Neutrophil (primary cell): ENCODE measurements at regions not wholly inside any gene's neighbourhood (a gene's known extent, or its start where the extent isn't known, plus 50 kb on each side); places are given as distances from the start of the nearest gene placed in this dataset.

Experiments
- H3K27ac ChIP-seq: fragments of 200-600 bp; sonication (generic); 2 replicates; pipeline ENCODE4 v1.5.1; 2016; ENCODE audit warnings: mild to moderate bottlenecking, moderate library complexity
- H3K27me3 ChIP-seq: fragments of 200-600 bp; sonication (generic); 2 replicates; pipeline ENCODE4 v1.6.0; 2016; ENCODE audit warnings: mild to moderate bottlenecking
- H3K36me3 ChIP-seq: fragments of 200-600 bp; sonication (generic); 2 replicates; pipeline ENCODE4 v1.5.1; 2017
- H3K4me1 ChIP-seq, 2 experiments: fragments of 200-600 bp in 1 of 2; sonication (generic) in 1 of 2; 1 replicate in 1 of 2; 2 replicates in 1 of 2; pipeline versions ENCODE4 v1.5.1 to v1.6.1; 2013 to 2016; ENCODE audit warnings: low read depth in 1 of 2, low read length in 1 of 2, mild to moderate bottlenecking in 1 of 2, moderate library complexity in 1 of 2; ENCODE audit not compliant: control insufficient read depth in 1 of 2, insufficient read depth in 1 of 2
- H3K4me3 ChIP-seq, 2 experiments: fragments of 200-600 bp in 1 of 2; sonication (generic) in 1 of 2; 1 replicate in 1 of 2; 2 replicates in 1 of 2; pipeline ENCODE4 v1.5.1; 2013 to 2016; ENCODE audit warnings: low read depth in 1 of 2, low read length in 1 of 2, mild to moderate bottlenecking in 1 of 2, moderate library complexity in 1 of 2
- H3K9me3 ChIP-seq: fragments of 200-600 bp; sonication (generic); 2 replicates; pipeline ENCODE4 v1.5.1; 2016
- TF ChIP-seq, protein P1 (sequence below): fragments of 200-600 bp; sonication (generic); IDR thresholded peaks from 2 replicates; pipeline ENCODE4 v1.5.1; 2016; ENCODE audit warnings: antibody characterized with exemption

DNA sequence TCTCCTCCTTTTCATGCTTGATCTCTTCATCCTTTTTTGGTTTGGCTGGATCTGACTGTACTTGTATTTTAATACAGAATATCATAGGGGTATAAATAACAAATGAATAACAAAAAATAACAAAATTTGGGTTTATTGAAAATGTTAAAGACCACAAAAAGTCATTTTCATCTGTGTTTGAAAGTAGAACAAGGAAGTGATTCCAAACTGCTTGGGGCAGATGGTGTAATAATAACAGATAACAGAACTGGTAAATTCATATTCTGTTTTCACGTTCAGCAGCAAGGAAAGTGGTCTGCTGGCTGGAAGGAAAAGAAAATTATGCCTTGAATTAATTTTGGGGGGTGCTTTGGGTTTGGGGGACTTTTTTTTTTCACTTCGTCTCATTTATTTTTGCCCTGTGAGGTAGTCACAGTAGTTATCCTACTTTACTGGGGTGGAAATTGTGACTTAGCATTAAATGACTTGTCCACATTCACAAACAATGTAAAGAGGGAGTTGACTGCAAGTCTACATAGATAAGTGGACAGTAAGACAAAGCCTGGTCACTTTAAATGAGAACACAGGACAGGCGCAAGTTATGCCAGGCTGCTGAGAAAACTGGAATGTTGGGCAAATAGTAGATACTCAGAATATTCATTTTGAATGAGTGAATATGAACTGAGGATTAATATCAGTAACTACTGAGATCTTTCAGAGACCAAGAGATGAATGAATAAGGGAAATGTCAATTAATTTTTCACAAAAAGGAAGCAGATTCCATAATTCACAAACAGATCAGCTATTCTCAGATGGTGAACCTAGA is 193.9 kb upstream of the CITED2 start:
- Histone ChIP-seq H3K27ac (no peak overlapping the region), H3K4me1 (peaks cover 4 to 8% of the 10 kb centered on the region in 2 experiments)

DNA sequence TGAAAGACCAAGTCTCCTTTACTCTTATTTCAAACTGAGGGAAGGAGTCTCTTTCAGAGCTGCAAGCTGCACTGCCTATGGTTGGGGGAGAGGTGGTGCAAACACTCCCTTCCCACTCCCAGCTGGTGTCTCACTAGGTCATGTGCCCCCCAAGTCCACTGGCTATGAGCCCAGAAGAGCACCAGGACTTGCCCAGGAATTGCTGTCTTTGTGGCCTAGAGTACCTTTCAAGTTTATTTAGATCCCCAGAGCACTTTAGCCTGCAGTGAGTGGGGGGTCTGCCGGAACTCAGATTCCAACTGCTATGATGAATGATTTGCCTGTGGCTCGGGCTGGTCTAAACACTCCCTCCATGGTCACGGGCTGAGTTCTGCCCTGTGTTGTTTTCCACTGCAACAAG is 192.6 kb upstream of the CITED2 start:
- H3K4me1 ChIP-seq, result peaks cover 4 to 8% of the 10 kb centered on the region in 2 experiments
- H3K4me3 ChIP-seq, result no peak overlapping the region
- H3K36me3 ChIP-seq, result no peaks in the 10 kb centered on the region
- no peak overlapping the region for H3K27ac ChIP-seq
- TF ChIP-seq, protein P1, sequence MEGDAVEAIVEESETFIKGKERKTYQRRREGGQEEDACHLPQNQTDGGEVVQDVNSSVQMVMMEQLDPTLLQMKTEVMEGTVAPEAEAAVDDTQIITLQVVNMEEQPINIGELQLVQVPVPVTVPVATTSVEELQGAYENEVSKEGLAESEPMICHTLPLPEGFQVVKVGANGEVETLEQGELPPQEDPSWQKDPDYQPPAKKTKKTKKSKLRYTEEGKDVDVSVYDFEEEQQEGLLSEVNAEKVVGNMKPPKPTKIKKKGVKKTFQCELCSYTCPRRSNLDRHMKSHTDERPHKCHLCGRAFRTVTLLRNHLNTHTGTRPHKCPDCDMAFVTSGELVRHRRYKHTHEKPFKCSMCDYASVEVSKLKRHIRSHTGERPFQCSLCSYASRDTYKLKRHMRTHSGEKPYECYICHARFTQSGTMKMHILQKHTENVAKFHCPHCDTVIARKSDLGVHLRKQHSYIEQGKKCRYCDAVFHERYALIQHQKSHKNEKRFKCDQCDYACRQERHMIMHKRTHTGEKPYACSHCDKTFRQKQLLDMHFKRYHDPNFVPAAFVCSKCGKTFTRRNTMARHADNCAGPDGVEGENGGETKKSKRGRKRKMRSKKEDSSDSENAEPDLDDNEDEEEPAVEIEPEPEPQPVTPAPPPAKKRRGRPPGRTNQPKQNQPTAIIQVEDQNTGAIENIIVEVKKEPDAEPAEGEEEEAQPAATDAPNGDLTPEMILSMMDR, result no peak
- no peaks in the 10 kb centered on the region for H3K9me3 ChIP-seq
- no peaks in the 10 kb centered on the region for H3K27me3 ChIP-seq

More for the DNA sequence above, 193.9 kb upstream of the CITED2 start:
- no peaks in the 10 kb centered on the region for H3K9me3 ChIP-seq
- no peak overlapping the region for H3K4me3 ChIP-seq
- no peaks in the 10 kb centered on the region for H3K27me3 ChIP-seq
- TF ChIP-seq, protein P1, result no peak
- H3K36me3 ChIP-seq, result no peaks in the 10 kb centered on the region

DNA sequence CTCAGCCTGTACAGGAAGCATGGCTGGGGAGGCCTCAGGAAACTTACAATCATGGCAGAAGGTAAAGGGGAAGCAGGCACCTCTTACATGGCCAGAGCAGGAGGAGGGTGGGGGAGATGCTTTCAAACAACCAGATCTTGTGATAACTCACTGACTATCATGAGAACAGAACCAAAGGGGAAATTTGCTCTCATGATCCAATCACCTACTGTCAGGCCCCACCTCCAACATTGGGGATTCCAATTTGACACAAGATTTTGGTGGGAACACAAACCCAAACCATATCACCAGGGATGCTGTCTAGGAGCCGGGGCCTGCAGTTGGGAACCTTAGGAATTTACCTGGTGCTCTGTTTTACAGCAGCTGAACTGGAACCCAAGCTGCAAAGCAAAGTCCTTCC is 191.1 kb upstream of the CITED2 start:
- Histone ChIP-seq H3K9me3 (no peaks in the 10 kb centered on the region), H3K36me3 (no peaks in the 10 kb centered on the region), H3K4me1 (peaks cover 4 to 8% of the 10 kb centered on the region in 2 experiments), H3K27ac (no peak overlapping the region), H3K27me3 (no peaks in the 10 kb centered on the region), H3K4me3 (no peak overlapping the region)
- TF ChIP-seq, protein P1, result no peak

DNA sequence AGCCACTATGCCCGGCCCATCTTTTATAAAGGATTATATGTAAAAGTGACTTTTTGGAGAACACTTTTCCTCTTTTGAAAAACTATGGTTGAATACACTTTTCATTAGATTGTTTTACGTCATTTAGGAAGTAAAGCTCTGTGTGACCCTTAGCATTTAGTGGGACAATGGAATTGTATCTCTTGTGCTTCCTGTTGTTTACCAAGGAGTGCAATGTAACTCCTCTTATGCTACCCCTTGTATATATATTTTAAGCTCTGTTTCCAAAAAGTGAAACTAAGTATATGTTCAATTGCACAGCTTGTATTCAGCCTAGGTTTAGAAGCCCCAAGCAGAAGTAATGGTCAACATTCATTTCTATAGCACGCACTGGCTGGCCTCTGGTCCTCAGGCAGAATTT is 183.1 kb upstream of the CITED2 start:
- no peaks in the 10 kb centered on the region for H3K27me3 ChIP-seq
- TF ChIP-seq, protein P1, result no peak

DNA sequence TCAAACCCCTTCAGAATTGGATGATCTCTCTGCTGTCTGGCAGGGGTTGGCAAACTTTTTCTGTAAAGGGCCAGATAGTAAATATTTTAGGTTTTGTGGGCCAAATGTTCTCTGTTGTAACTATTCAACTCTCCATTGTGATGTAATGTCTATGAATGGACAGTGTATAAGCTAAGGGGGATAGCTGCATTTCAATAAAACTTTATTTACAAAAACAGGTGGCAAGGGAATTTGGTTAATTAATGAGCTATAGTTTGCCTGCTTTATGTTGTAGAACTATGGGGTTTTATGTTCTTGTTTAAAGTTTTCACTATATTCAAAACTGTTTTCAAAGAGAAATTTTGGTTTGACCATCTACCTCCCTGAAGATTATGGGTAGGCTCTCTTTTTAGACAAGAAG is 182.1 kb upstream of the CITED2 start:
- Histone ChIP-seq H3K27ac (no peak overlapping the region), H3K27me3 (no peaks in the 10 kb centered on the region), H3K36me3 (no peaks in the 10 kb centered on the region), H3K4me3 (no peak overlapping the region), H3K4me1 (no peaks in the 10 kb centered on the region), H3K9me3 (no peaks in the 10 kb centered on the region)
- TF ChIP-seq, protein P1, result no peak

More for the DNA sequence above, 183.1 kb upstream of the CITED2 start:
- no peaks in the 10 kb centered on the region for H3K36me3 ChIP-seq
- H3K9me3 ChIP-seq, result no peaks in the 10 kb centered on the region
- H3K27ac ChIP-seq, result no peak overlapping the region
- no peaks in the 10 kb centered on the region for H3K4me1 ChIP-seq
- no peak overlapping the region for H3K4me3 ChIP-seq
